ENCODE measurements at regions not wholly inside any gene's neighbourhood (a gene's known extent, or its start where the extent isn't known, plus 50 kb on each side); places are given as distances from the start of the nearest gene placed in this dataset.
"Not testable (repeated sequence)": the region's sequence is repeated elsewhere in the genome, so short reads cannot be mapped to it uniquely, and the experiment has no call there.

- no peak for DNase-seq
Observed at GRCh38 chr3:17861476-17861875, 119.0 kb upstream of the TBC1D5 start.

GRCh38 chr3:17860840-17861471 lies 118.5 kb upstream of the TBC1D5 start:
- DNase-seq: not testable (repeated sequence)

DNA sequence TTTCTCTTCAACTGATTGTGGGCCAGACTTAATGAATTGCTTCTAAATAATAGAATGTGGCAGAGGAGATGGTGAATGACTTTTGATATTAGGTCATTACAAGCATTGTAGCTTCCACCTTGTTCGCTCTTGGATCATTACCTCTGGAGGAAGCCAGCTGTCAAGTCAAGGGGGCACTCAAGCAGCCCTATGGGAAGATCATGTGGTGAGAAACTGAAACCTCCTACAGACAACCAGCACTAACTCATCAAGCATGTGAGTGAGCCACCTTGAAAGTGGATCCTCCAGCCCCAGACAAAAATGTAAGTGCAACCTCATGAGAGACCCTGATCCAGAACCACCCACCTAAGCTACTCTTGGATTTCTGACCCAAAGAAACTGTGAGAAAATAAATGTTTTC lies 109.8 kb upstream of the TBC1D5 start:
- DNase-seq: no peak

- DNase-seq: peak; percentile 95
Observed at GRCh38 chr3:17850448-17850847, 108.0 kb upstream of the TBC1D5 start.

DNA sequence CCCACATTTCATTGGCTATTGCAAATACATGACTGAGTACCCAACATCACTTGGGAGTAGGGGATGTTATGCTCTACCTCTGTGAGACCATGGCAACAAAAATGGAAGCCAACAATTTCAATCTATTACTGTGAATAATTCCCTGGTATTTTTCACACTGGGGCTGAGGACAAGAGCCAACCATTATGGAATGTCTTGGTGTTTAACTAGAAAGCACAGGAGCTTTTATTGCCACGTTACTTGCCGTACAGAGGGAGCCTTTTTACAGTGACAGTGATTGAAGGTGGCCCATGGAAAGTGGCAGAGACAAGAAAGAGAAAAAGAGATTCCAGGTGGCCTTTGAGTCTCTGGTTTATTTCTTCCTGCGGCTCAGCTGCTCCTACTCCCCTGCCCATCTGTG lies 105.7 kb upstream of the TBC1D5 start:
- DNase-seq: no peak

DNA sequence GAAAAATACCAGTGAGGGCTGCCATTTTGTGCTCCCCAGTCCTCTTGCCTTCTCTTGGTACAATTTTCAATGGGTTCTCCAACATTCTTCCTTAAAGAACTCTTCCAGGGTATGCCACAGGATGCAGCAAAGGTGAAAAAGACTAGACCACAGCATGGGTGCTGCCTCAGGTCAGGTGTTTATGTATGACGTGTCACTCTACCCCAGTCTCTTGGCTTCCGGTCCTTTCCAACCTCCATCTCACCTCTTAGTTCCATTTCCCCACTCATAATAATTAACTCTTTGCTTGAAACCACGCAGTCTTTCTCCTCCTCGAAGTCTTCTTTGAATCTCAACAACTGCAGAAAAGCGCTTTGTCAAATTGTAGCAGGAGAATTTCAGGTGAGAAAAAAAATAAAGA lies 104.7 kb upstream of the TBC1D5 start:
- DNase-seq: no peak

DNA sequence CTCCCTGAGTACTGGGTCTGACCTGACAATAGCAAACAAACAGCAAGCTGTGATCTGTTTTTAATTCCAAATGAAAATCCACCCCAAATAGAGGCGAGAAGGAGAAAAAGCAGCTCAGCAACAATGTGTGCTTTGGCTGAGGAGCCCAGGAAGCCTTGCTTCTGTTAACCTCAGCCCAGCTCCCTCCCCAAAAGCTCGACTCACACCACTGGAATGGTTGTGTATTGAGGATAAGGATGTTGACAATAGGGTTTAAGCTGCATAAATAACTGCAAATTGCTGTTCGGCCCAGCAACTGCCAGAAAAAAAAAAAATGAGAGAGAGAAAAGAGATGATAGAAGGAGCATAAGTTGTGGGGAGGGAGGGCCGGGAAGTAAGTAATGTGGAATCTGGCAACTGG lies 104.0 kb upstream of the TBC1D5 start:
- DNase-seq: no peak

- no peak for DNase-seq
Observed at GRCh38 chr3:17845026-17845812, 102.8 kb upstream of the TBC1D5 start.

GRCh38 chr3:17844236-17844635 lies 101.8 kb upstream of the TBC1D5 start:
- no peak for DNase-seq

- no peak for DNase-seq
Observed at GRCh38 chr3:17841190-17841828, 98.9 kb upstream of the TBC1D5 start.

- no peak for DNase-seq
Observed at GRCh38 chr3:17840651-17841050, 98.2 kb upstream of the TBC1D5 start.

- DNase-seq: no peak
Observed at GRCh38 chr3:17840126-17840525, 97.7 kb upstream of the TBC1D5 start.

DNA sequence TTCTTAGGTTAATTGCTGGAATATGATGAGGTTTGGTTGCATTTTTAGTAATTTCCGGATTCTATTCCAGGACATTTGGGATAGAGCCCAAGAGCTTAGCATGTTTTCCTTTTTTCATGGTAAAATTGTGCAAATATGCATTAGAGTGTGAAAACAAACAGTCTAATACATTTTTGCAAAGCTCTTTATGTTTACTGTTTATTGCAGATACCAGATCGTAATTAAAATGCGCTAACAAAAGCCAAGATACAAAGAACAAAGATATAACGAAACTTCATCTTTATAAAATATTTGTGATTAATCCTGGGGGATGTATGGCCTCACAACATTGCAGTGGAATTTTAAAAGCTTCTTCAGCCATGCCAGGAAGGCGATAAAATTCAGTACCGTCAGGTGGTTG lies 94.5 kb upstream of the TBC1D5 start:
- no peak for DNase-seq

GRCh38 chr3:17836092-17836491 lies 93.7 kb upstream of the TBC1D5 start:
- DNase-seq: no peak

GRCh38 chr3:17833786-17834559 lies 91.5 kb upstream of the TBC1D5 start:
- no peak for DNase-seq

DNA sequence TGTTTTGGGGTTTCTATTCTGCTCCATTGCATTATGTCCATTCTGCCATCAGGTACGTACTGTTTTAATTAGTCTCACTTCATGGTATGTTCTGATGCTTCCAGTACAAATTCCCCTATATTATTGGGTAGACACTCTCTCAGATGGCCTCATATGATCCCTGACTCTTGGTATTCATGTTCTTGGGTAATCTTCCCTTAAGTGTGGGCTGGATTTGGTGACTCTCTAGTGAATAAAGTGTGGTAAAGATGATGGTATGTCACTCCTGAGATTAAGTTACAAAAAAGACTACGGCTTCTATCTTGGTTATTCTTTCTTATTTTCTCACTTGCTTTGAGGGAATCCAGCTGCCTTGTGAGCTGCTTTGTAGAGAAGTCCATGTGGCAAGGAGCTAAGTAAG lies 89.6 kb upstream of the TBC1D5 start:
- no peak for DNase-seq

- no peak for DNase-seq
Observed at GRCh38 chr3:17831366-17831765, 88.9 kb upstream of the TBC1D5 start.

- no peak for DNase-seq
Observed at GRCh38 chr3:17830788-17831187, 88.4 kb upstream of the TBC1D5 start.

DNA sequence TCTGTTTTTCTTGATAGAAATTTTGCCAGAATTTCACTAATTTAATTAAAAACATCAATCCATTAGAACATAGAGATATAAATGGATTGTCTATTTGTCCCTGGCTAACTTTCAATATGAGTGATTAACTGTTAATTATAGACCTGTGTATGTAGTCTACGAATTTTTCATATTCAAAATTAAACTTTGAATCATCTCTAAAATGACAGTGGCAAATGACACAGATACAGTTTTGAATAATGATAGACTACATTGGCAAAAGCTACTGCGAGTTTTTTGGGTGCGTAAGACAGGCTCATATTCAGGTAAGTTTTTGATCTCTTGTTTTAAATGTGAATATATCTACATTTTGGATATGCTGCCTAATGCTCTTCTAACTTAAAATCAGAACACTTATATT lies 86.0 kb upstream of the TBC1D5 start:
- no peak for DNase-seq

DNA sequence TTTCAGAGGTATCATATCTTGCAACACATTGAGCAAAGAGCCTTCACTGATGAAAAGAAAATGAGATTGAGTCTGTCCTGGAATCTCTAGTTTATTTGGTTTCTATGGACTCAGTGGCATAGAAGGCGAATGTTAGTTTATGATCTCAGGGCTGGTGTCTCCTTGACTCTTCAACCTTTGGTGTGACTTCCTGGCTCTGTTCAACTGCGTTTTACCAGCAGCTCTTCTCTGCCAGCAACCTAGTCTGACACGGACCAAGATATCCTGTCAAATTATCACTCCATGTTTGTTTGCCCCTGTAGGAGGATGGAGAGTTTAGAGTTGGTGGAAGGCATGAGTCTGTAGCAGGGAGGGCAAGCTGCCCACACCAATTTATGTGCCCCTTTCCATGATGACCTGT lies 82.9 kb upstream of the TBC1D5 start:
- DNase-seq: no peak

- no peak for DNase-seq
Observed at GRCh38 chr3:17823816-17824215, 81.4 kb upstream of the TBC1D5 start.

DNA sequence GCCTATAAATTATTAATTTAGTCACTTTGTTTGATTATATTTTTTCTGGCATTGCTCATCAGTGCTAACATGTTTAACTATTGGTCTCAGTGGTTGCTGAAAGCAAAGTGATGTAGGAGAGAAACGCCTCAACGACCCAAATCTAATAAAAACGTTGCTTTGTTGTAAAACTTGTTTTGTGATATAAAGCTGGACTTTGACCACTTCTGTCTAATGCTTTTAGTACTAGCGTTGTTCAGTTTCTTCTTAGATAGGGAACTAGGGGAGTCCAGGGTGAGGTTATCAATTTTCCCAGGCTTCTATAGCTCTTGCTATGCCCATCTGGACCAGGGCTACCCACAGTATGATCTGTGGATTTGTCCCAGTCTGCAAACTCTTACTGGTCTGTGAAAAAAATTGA lies 80.6 kb upstream of the TBC1D5 start:
- no peak for DNase-seq

- no peak for DNase-seq
Observed at GRCh38 chr3:17820704-17821103, 78.3 kb upstream of the TBC1D5 start.

- no peak for DNase-seq
Observed at GRCh38 chr3:17820275-17820674, 77.8 kb upstream of the TBC1D5 start.

All from SIG-M5 (cell line).